Astrocyte (in vitro differentiated cells and primary cell): ENCODE measurements at regions not wholly inside any gene's neighbourhood (a gene's known extent, or its start where the extent isn't known, plus 50 kb on each side); places are given as distances from the start of the nearest gene placed in this dataset.

Experiments
- DNase-seq: peaks from one replicate; pipeline ENCODE4 v3.0.0-alpha.2; 2010; ENCODE audit warnings: low read depth
- FAIRE-seq: peaks from 2 replicates; lab custom pipeline; 2011; peaks lifted over from hg19 to GRCh38; lab: Jason Lieb, UNC
- H2AFZ ChIP-seq: 2 replicates; pipeline ENCODE4 v1.6.0; 2012; ENCODE audit warnings: low read depth, low read length, inconsistent platforms
- H3K27ac ChIP-seq: 2 replicates; pipeline ENCODE4 v1.5.1; 2011; ENCODE audit warnings: low read depth, low read length, inconsistent platforms
- H3K27me3 ChIP-seq: 2 replicates; pipeline ENCODE4 v1.6.0; 2011; ENCODE audit warnings: low read length, inconsistent platforms; ENCODE audit not compliant: insufficient read depth
- H3K36me3 ChIP-seq: 2 replicates; pipeline ENCODE4 v1.5.1; 2011; ENCODE audit warnings: low read length, inconsistent platforms; ENCODE audit not compliant: insufficient read depth
- H3K4me1 ChIP-seq: 2 replicates; pipeline ENCODE4 v1.5.1; 2011; ENCODE audit warnings: low read length, inconsistent platforms; ENCODE audit not compliant: insufficient read depth
- H3K4me2 ChIP-seq: 2 replicates; pipeline ENCODE4 v1.6.0; 2012; ENCODE audit warnings: low read length, inconsistent platforms
- H3K4me3 ChIP-seq: 2 replicates; pipeline ENCODE4 v1.5.1; 2011; ENCODE audit warnings: low read depth, mild to moderate bottlenecking, low read length, inconsistent platforms; ENCODE audit not compliant: insufficient read depth
- H3K79me2 ChIP-seq: 2 replicates; pipeline ENCODE4 v1.6.0; 2012; ENCODE audit warnings: mild to moderate bottlenecking, low read length, inconsistent platforms; ENCODE audit not compliant: insufficient read depth
- H3K9ac ChIP-seq: 2 replicates; pipeline ENCODE4 v1.6.0; 2012; ENCODE audit warnings: mild to moderate bottlenecking, low read length, inconsistent platforms
- H3K9me3 ChIP-seq: 2 replicates; pipeline ENCODE4 v1.5.1; 2012; ENCODE audit warnings: low read depth, mild to moderate bottlenecking, low read length, inconsistent platforms; ENCODE audit not compliant: insufficient read depth
- H4K20me1 ChIP-seq: 2 replicates; pipeline ENCODE4 v1.6.0; 2012; ENCODE audit warnings: low read length, inconsistent platforms; ENCODE audit not compliant: insufficient read depth
- H3K27ac Mint-ChIP-seq: one replicate; pipeline ENCODE4 v1.8.0; 2021; ENCODE audit warnings: mild to moderate bottlenecking, mixed read lengths; ENCODE audit not compliant: unreplicated experiment
- H3K27me3 Mint-ChIP-seq: one replicate; pipeline ENCODE4 v1.8.0; 2021; ENCODE audit warnings: low read depth, mixed read lengths; ENCODE audit not compliant: unreplicated experiment
- H3K36me3 Mint-ChIP-seq: one replicate; pipeline ENCODE4 v1.8.0; 2021; ENCODE audit warnings: low read depth, mixed read lengths; ENCODE audit not compliant: unreplicated experiment
- H3K4me1 Mint-ChIP-seq: one replicate; pipeline ENCODE4 v1.8.0; 2021; ENCODE audit warnings: low read depth, mixed read lengths; ENCODE audit not compliant: unreplicated experiment
- H3K4me3 Mint-ChIP-seq: one replicate; pipeline ENCODE4 v1.8.0; 2021; ENCODE audit warnings: mild to moderate bottlenecking, moderate library complexity, mixed read lengths; ENCODE audit not compliant: unreplicated experiment
- H3K9me3 Mint-ChIP-seq: one replicate; pipeline ENCODE4 v1.8.0; 2021; ENCODE audit warnings: mild to moderate bottlenecking, mixed read lengths; ENCODE audit not compliant: unreplicated experiment
- EZH2 ChIP-seq: IDR thresholded peaks from 2 replicates; pipeline ENCODE4 v1.6.1; 2012; ENCODE audit warnings: mild to moderate bottlenecking, low read length, inconsistent platforms; ENCODE audit not compliant: insufficient read depth
- TF ChIP-seq, protein P1 (sequence below): IDR thresholded peaks from 2 replicates; pipeline ENCODE4 v1.5.1; 2011; ENCODE audit warnings: low read depth, mild to moderate bottlenecking, inconsistent platforms, low read length, moderate library complexity; ENCODE audit not compliant: insufficient read depth

DNA sequence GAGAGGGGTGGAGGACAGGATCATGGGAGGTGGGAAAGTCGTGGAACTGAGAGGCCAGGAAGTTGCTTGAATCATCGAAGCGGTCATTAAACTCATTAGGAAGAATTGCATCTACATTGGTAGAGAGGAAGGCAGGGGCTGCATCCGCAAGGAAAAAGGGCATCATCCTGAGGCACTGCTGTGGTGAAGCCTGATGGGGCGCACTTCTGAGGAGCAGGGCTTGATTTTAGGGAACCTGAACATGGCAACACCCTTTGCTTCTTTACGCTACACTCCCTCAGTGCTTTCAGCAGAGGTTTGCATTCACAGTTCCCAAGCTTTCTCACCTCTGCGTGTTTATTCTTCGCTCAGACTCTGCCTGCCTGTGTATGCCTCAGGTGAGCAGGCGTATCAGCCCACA is 352.0 kb upstream of the RAB6C start:
- Mint-ChIP-seq H3K27ac (no peak overlapping the region), H3K4me1 (no peaks in the 10 kb centered on the region), H3K9me3 (peaks cover 8% of the 10 kb centered on the region), H3K27me3 (peaks cover 23% of the 10 kb centered on the region), H3K36me3 (no peaks in the 10 kb centered on the region), H3K4me3 (no peak overlapping the region)
- H3K27me3 ChIP-seq: no peaks in the 10 kb centered on the region
- H3K4me3 ChIP-seq: no peak overlapping the region
- H3K79me2 ChIP-seq: no peaks in the 10 kb centered on the region
- H3K4me2 ChIP-seq: no peak overlapping the region
- peaks cover 2% of the 10 kb centered on the region for H3K9me3 ChIP-seq
- H3K36me3 ChIP-seq: no peaks in the 10 kb centered on the region
- H3K27ac ChIP-seq: no peak overlapping the region
- H3K9ac ChIP-seq: no peak overlapping the region
- H3K4me1 ChIP-seq: no peaks in the 10 kb centered on the region
- no peak overlapping the region for H2AFZ ChIP-seq
- no peaks in the 10 kb centered on the region for H4K20me1 ChIP-seq
- TF ChIP-seq, protein P1, sequence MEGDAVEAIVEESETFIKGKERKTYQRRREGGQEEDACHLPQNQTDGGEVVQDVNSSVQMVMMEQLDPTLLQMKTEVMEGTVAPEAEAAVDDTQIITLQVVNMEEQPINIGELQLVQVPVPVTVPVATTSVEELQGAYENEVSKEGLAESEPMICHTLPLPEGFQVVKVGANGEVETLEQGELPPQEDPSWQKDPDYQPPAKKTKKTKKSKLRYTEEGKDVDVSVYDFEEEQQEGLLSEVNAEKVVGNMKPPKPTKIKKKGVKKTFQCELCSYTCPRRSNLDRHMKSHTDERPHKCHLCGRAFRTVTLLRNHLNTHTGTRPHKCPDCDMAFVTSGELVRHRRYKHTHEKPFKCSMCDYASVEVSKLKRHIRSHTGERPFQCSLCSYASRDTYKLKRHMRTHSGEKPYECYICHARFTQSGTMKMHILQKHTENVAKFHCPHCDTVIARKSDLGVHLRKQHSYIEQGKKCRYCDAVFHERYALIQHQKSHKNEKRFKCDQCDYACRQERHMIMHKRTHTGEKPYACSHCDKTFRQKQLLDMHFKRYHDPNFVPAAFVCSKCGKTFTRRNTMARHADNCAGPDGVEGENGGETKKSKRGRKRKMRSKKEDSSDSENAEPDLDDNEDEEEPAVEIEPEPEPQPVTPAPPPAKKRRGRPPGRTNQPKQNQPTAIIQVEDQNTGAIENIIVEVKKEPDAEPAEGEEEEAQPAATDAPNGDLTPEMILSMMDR: no peak
- no peak for TF ChIP-seq EZH2
- DNase-seq: no peak
- FAIRE-seq: no peak

DNA sequence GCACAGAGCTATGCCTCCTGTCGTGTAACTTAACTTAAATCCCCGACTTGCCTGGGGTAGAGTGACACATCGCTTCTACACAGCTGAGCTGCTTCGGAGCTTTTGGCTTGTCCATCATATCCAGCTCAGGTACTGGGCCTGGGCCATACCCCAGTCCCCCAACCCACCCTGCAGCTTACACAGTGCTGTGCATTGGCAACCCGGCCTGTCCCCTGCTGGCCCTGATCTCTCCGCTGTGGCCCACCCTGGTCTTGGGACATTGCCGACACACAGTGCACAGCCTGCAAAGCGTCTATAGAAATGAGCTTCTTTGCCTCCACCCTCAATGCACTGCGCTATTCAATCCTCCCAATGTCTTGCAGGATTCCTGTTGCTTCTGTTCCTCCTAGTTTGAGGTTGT is 342.8 kb upstream of the RAB6C start:
- no peaks in the 10 kb centered on the region for H3K9me3 Mint-ChIP-seq
- DNase-seq (no peak), FAIRE-seq (no peak)
- no peak for TF ChIP-seq EZH2
- TF ChIP-seq, protein P1: no peak
- no peaks in the 10 kb centered on the region for H3K36me3 Mint-ChIP-seq
- H3K27ac Mint-ChIP-seq: no peak overlapping the region
- Histone ChIP-seq H3K4me2 (no peak overlapping the region), H3K9me3 (peaks cover 2% of the 10 kb centered on the region), H3K27me3 (no peaks in the 10 kb centered on the region), H4K20me1 (no peaks in the 10 kb centered on the region), H3K4me3 (no peak overlapping the region), H3K27ac (no peak overlapping the region), H2AFZ (no peak overlapping the region), H3K79me2 (no peaks in the 10 kb centered on the region), H3K36me3 (no peaks in the 10 kb centered on the region), H3K9ac (no peak overlapping the region), H3K4me1 (no peaks in the 10 kb centered on the region)
- peaks cover 10% of the 10 kb centered on the region for H3K27me3 Mint-ChIP-seq
- H3K4me1 Mint-ChIP-seq: peaks cover 16% of the 10 kb centered on the region
- H3K4me3 Mint-ChIP-seq: no peak overlapping the region

DNA sequence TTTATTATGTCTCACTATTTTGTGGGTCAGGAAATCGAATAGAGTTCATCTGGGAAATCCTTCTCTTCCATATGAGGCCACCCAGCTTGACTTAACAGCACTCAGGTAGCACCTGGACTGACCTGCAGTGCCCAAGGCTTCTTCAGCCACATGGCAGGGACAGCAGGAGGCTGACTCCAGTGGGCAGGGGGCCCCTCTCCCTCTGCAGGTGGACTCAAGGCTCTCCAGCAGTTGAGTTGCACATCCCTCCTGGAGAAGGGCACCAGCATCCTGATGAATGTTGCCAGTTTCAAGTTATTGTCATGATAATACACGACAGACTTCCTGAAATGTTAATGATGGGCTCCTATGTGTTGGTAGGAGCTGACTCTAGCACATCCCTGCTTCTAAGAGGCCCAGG is 338.1 kb upstream of the RAB6C start:
- TF ChIP-seq EZH2: no peak
- TF ChIP-seq, protein P1: no peak
- no peaks in the 10 kb centered on the region for H3K79me2 ChIP-seq
- H2AFZ ChIP-seq: no peak overlapping the region
- no peaks in the 10 kb centered on the region for H3K36me3 ChIP-seq
- FAIRE-seq (no peak), DNase-seq (no peak)
- Mint-ChIP-seq H3K4me1 (no peaks in the 10 kb centered on the region), H3K27ac (no peak overlapping the region), H3K9me3 (no peaks in the 10 kb centered on the region), H3K36me3 (no peaks in the 10 kb centered on the region), H3K4me3 (no peak overlapping the region), H3K27me3 (peaks cover 9% of the 10 kb centered on the region)
- H3K4me1 ChIP-seq: no peaks in the 10 kb centered on the region
- no peaks in the 10 kb centered on the region for H3K27me3 ChIP-seq
- no peak overlapping the region for H3K27ac ChIP-seq
- H3K4me2 ChIP-seq: no peak overlapping the region
- H4K20me1 ChIP-seq: no peaks in the 10 kb centered on the region
- no peak overlapping the region for H3K9ac ChIP-seq
- H3K9me3 ChIP-seq: peaks cover 6% of the 10 kb centered on the region
- no peak overlapping the region for H3K4me3 ChIP-seq
